Chondrocyte (in vitro differentiated cells): ENCODE measurements at regions not wholly inside any gene's neighbourhood (a gene's known extent, or its start where the extent isn't known, plus 50 kb on each side); places are given as distances from the start of the nearest gene placed in this dataset.

Experiments
- DNase-seq: peaks from one replicate; pipeline ENCODE4 v3.0.0; 2021; ENCODE audit warnings: mixed read lengths, low spot score
- H3K27ac Mint-ChIP-seq: one replicate; pipeline ENCODE4 v1.8.0; 2021; ENCODE audit warnings: mild to moderate bottlenecking, moderate library complexity, mixed read lengths; ENCODE audit not compliant: unreplicated experiment
- H3K27me3 Mint-ChIP-seq: 2 replicates; pipeline ENCODE4 v1.8.0; 2021; ENCODE audit warnings: low read depth, mixed read lengths
- H3K36me3 Mint-ChIP-seq: 2 replicates; pipeline ENCODE4 v1.8.0; 2021; ENCODE audit warnings: low read depth, mixed read lengths
- H3K4me1 Mint-ChIP-seq: 2 replicates; pipeline ENCODE4 v1.8.0; 2021; ENCODE audit warnings: low read depth, mild to moderate bottlenecking, mixed read lengths
- H3K4me3 Mint-ChIP-seq: one replicate; pipeline ENCODE4 v1.8.0; 2021; ENCODE audit warnings: mild to moderate bottlenecking, moderate library complexity, mixed read lengths; ENCODE audit not compliant: unreplicated experiment
- H3K9me3 Mint-ChIP-seq: 2 replicates; pipeline ENCODE4 v1.8.0; 2021; ENCODE audit warnings: low read depth, mixed read lengths
- CTCF ChIP-seq: fragments of 200-600 bp; sonication (generic); IDR thresholded peaks from 2 replicates; pipeline ENCODE4 v1.5.0; 2021; ENCODE audit warnings: antibody characterized with exemption, mild to moderate bottlenecking, moderate library complexity

GRCh38 chr21:20644552-20644951 is 353.7 kb upstream of the NCAM2 start:
- no peaks in the 10 kb centered on the region for H3K27me3 Mint-ChIP-seq
- no peak for DNase-seq
- no peak overlapping the region for H3K27ac Mint-ChIP-seq
- no peak overlapping the region for H3K4me3 Mint-ChIP-seq
- H3K4me1 Mint-ChIP-seq = peaks cover 6% of the 10 kb centered on the region
- H3K9me3 Mint-ChIP-seq = peaks cover 3% of the 10 kb centered on the region
- no peaks in the 10 kb centered on the region for H3K36me3 Mint-ChIP-seq
- TF ChIP-seq CTCF = no peak

GRCh38 chr21:20645344-20645743 is 352.9 kb upstream of the NCAM2 start:
- no peaks in the 10 kb centered on the region for H3K27me3 Mint-ChIP-seq
- TF ChIP-seq CTCF = no peak
- H3K4me3 Mint-ChIP-seq = no peak overlapping the region
- no peak overlapping the region for H3K27ac Mint-ChIP-seq
- no peak for DNase-seq
- peaks cover 3% of the 10 kb centered on the region for H3K9me3 Mint-ChIP-seq
- no peaks in the 10 kb centered on the region for H3K36me3 Mint-ChIP-seq
- H3K4me1 Mint-ChIP-seq = peaks cover 6% of the 10 kb centered on the region

GRCh38 chr21:20646431-20647165 is 351.6 kb upstream of the NCAM2 start:
- Mint-ChIP-seq H3K27me3 (no peaks in the 10 kb centered on the region), H3K4me3 (no peak overlapping the region), H3K27ac (no peak overlapping the region), H3K4me1 (peaks cover 6% of the 10 kb centered on the region), H3K36me3 (no peaks in the 10 kb centered on the region), H3K9me3 (peaks cover 3% of the 10 kb centered on the region)
- DNase-seq = no peak
- TF ChIP-seq CTCF = no peak

GRCh38 chr21:20647607-20648006 is 350.6 kb upstream of the NCAM2 start:
- Mint-ChIP-seq H3K4me1 (peaks cover 6% of the 10 kb centered on the region), H3K27ac (no peak overlapping the region), H3K9me3 (peaks cover 3% of the 10 kb centered on the region), H3K27me3 (no peaks in the 10 kb centered on the region), H3K4me3 (no peak overlapping the region), H3K36me3 (no peaks in the 10 kb centered on the region)
- TF ChIP-seq CTCF = no peak
- no peak for DNase-seq

GRCh38 chr21:20649231-20649630 is 349.0 kb upstream of the NCAM2 start:
- Mint-ChIP-seq H3K4me1 (peaks cover 6% of the 10 kb centered on the region), H3K36me3 (no peaks in the 10 kb centered on the region), H3K4me3 (no peak overlapping the region), H3K27me3 (no peaks in the 10 kb centered on the region), H3K9me3 (peaks cover 3% of the 10 kb centered on the region), H3K27ac (no peak overlapping the region)
- DNase-seq = no peak
- no peak for TF ChIP-seq CTCF
